HG02885 (cell line): ENCODE measurements at regions not wholly inside any gene's neighbourhood (a gene's known extent, or its start where the extent isn't known, plus 50 kb on each side); places are given as distances from the start of the nearest gene placed in this dataset.

Experiments used
- ATAC-seq: cut with Tn5 transposase; IDR thresholded peaks from one replicate; pipeline ENCODE4 v1.9.1; 2021; ENCODE audit warnings: mild to moderate bottlenecking; ENCODE audit not compliant: unreplicated experiment, poor library complexity

DNA sequence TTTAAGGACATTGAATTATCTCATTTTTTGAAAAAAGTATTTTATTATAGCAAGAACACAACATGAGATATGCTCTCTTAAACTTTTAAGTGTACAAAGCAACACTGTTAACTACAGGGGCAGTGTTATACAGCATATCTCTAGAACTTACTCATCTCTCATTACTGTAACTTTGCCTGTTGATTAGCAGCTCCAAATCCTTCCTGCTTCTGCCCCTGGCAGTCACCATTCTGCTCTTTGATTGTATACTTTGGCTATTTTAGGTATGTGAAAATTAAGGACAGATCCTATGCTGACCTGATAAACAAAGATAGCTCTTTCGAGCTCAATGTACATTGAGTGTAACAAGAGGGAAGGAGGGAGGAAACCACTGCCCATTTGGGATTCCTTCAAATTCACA is 1349.8 kb upstream of the GJE1 start:
- ATAC-seq = no peak

DNA sequence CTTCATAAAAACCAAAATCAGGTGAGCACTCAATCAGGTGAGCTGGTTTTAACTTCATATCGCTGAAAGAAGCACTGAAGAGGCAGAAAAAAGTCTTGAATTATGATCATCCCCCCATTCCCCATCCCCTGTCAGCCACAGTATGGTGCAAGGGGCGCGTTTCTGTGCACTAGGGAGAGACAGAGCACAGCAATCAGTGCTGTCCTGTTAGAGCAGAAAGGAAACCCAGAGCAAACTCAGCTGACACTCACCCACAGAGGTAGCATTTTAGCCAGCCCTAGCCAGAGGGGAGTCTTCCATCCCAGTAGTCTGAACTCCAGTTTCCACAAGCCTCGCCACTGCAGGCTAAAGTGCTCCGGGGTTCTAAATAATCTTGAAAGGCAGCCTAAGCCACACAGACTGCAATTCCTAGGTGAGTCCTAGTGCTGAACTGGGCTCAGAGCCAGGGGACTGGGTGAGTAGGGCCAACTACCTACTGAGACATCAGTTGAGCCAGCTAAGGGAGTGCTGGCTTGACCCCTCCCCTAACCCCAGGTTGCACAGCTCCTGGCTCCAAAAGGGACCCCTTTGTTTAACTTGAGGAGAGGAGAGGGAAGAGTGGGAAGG is 1352.6 kb upstream of the GJE1 start:
- no peak for ATAC-seq

DNA sequence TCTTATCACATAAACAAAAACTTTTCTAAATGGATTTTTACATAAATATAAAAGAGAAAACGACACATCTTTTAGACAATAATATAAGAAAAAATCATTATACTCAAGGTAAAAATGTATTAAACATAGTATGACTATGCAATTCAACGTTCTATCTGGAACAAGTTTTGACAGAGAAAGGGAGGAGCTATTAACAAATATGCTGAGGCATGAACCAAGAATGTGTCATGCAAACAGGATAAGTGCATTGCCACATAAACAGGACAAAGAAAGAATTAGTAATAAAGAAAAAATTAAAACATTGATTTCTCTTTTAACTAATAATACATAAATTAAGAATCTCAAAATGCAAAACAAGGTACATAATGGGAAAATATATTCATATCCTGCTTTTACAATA is 1353.4 kb upstream of the GJE1 start:
- ATAC-seq = no peak

DNA sequence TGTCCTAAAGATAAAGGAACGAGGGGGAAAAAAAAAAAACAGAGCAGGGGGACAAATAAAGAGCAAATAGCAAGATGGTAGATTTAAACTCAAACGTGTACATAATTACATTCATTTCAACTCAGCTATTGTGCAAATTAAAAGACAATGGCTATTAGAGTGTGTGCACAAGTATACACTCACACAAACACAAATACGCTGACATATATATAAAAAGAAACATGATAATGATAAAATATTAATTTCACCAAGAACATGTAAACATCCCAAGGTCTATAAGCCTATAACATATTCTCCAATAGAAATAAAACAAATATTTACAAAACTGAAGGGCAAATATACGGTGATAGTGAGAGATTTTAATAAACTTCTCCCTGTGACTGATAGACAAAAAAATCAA is 1354.9 kb upstream of the GJE1 start:
- ATAC-seq = no peak

DNA sequence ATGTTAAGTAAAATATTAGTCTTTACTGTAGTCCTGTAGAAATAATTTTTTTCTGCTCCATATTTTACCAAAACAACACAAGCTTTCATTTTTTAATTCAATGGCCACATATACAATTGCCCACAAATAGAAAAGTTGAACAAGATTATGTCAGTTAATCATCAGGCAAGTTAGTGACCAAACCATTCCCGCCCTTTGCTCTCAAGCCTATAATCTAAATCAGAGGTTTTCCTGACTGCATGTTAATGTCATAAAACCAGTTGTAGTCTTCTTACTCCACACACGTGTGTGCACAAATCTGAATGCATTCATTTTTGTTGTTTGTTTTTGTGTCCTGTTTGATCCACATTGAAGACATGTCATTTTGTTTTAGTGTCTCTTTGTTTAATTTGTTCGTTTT is 1357.7 kb upstream of the GJE1 start:
- no peak for ATAC-seq

DNA sequence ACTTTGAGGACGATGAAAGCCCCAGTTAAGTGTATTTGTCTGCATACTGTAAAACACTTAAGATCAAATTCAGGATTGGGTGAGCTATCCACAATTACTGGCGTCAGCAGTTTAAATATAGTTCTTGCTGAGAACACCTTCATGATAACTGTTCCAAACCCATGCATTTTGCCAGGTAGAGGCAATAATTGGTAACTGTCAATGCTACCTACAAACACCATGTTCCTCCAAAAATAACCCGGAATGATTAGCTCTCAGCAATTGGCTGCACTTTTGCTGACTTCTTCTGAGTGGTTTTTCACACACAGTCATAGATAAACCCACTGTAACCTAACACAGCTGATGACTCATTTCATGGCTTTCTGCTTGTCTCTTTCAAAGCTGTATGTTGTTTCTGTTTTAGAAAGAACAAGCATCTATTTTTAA is 1358.6 kb upstream of the GJE1 start:
- ATAC-seq = peak; percentile 100

DNA sequence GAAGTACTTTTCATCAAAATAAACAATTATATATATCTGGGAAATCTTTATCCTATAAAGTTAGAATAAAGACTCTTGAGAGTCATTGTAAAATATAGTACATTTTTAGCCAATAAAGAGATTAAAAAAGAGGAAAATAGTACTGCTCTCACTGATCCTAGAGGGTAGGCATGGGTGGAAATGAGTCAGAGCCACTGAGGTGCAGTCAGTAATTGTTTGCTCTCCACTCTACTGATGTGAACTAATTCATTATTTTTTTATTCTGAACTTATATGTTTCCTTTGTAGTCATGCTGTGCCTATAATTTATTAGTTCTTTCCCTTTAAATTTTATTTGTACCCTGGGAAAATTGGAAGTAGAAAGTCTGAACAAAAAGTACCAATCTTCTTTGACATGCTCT is 1359.4 kb upstream of the GJE1 start:
- no peak for ATAC-seq

DNA sequence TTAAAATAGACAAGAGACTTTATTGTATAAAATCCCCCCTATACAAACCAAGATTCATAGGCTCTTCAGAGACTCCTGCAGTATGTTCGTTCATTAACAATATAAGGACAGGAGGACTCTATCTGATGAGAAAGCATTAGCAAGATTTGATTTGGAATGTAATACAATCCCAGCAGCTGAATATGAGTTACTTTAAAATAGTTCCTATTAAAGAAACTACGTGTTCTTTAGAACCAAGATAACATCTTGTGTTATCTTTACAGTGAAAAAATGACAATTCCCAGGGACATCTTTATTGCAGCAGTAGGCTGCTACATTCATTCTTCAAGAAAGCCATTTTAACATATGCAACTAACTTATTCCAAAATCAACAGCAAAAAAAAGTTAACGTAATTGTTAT is 1360.1 kb upstream of the GJE1 start:
- ATAC-seq = no peak

DNA sequence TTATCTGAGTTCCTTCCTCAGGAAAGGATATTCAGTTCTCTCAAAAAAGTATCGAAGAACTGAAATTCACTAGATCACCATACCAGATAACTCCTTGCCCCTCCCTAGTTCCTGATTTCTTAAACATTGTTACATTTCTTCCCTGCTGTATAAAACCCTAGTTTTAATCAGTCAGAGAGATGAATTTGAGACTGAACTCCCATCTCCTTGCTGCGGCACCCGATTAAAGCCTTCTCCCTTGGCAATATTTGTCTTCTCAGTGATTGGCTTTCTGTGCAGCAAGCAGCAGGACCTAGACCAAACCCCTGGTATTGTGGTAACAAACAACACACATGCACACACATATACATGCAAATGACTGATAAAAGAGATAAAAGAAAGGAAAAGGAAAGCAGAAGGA is 1364.6 kb upstream of the GJE1 start:
- no peak for ATAC-seq

DNA sequence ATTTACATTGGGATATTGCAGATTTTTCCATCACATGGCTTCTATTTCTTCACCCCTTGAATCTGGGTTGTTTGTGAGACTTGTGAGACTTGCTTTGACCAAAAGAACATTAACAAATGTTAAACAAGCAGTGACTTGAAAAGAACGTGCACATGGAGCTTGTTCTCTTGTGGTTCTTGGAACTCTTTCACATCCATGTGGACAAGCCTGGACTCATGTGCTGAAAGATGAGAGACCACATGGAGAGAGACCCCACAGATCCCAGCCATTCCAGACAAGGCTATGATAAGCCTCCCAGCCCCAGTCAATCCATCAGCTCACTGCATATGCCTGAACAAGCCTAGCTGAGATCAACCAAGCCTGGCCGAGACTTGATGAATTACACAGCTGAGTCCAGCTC is 1365.7 kb upstream of the GJE1 start:
- ATAC-seq = no peak

DNA sequence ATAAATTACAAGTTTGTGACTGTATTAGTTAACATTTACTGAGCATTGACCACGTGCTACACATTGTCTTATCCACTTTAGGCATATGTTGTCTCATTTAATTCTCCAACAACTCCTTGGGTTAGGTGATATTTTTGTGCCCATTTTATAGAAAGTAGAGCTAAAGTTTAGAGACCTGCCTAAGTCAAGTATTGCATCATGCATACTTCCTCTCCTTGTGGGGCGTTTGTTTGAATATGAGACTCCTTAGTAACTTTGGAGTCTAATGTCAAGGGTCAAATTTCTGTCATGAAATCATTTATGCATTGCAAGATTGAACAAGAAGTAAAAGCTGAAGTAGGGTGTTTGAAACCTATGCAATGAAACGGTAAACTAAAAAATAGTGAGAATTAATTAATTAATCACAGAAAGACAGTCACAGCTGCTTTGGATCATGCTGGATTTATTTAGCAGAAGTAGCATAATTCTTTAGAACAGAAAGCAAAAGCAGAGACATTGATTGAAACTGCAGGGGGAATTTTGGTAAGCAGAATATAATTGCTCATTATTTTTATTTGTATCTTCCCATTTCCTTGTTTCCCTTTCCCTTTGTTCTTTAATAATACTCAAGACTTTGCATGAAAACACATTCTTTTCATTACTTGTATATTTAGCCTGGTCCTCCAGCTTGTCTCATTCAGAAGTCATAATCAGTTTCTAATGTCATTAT is 1374.4 kb upstream of the GJE1 start:
- no peak for ATAC-seq

DNA sequence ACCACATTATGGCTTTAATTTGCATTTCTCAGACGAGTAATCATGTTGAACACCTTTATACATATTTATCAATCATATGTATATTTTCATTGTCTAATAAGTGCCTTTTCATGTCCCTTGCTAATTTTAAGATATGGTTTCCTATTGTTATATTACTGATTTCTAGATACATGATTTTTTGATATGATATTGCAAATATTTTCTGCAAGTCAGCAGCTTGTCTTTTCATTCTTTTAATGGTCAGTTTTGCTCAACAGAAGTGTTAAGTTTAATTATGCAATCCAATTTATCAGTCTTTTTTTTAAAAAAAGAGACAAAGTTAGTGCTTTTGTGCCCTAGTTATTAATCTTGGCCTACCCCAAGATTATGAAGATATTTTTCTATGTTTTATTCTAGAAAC is 1377.8 kb upstream of the CITED2 start:
- ATAC-seq = no peak

DNA sequence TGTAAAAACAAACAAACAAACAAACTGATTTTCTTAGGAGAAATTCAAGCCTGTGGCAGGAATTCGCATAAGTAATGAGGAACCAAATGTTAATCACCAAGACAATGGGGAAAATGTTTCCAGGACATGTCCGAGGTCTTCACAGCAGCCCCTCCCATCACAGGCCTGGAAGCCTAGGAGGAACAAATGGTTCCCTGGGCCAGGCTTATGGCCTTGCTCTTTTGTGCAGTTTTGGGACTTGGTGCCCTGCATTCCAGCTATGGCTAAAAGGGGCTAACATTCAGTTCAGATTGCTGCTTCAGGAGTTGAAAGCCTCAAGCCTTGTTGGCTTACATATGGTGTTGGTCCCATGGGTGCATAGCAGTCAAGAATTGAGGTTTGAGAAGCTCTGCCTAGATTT is 1372.7 kb upstream of the CITED2 start:
- ATAC-seq = no peak

DNA sequence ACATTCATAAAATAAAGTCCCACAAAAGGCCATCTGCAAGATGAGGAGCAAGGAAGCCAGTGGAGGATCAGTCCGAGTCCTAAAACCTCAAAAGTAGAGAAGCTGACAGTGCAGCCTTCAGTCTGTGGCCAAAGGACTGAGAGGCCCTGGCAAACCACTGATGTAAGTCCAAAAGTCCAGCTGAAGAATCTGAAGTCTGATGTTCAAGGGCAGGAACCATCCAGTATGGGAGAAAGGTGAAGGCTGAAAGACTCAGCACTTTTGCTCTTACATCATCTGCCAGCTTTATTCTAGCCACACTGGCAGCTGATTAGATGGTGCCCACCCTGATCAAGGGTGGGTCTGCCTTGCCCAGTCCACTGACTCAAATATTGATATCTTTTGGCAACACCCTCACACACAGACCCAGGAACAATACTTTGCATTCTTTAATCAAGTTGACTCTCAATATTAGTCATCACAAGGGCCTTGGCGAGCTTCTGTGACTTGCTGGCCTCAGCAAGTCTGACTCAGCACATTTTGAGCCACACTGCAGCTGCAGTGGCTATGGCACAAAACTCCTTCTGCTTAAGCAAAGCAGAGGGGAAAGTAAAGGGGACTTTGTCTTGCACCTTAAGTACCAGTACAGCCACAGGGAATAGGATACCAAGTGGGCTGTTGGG is 1370.3 kb upstream of the CITED2 start:
- peak; percentile 91 for ATAC-seq

DNA sequence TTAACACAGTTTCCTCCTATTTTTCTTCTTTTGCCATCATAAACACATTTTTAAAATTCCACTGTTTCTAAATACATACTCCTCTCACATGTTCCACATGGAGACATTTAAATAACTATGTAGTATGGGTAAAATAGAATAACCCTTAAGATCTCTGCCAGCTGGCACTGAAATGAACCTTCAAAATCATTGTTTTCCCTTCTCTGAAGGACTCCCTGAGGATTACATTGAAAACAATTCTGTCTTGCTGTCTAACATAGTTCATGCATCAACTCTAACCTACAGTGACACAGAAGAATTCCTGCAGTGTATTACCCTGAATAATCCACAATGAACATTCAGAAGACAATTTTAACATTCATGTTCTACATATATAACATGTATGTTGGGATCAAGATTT is 1361.8 kb upstream of the CITED2 start:
- ATAC-seq = no peak

DNA sequence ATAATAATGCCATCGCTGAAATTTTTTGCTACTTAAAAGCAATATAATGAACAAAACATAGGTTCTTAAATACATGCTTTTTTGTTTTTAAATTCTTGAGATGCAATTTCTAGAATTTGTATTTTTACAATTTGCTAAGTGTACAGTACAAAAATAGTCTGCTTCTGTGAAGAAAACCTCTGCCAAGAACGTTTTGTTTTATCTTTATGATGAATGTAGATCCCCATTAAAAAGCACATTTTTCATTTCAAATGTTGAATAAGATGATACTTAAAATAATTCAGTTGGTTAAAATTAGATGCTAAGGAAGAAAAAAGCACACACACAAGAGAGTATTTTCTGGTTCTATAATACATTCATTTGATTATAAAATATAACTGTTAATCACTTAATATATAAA is 1358.5 kb upstream of the CITED2 start:
- ATAC-seq = no peak

DNA sequence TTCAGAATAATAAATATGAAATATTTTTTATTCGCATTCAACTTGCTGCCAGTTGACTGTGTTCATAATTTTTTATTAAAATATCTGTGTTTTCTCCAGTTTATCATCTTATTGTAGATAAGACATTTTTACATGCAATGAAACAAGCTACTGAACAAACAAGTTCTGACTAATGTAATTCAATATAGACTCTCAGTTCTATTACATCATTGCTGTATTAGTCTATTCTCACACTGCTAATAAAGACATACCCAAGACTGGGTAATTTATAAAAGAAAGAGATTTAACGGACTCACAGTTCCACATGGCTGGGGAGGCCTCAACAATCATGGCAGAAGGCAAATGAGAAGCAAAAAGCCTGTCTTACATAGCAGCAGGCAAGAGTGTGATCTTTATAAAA is 1357.7 kb upstream of the CITED2 start:
- ATAC-seq = no peak

DNA sequence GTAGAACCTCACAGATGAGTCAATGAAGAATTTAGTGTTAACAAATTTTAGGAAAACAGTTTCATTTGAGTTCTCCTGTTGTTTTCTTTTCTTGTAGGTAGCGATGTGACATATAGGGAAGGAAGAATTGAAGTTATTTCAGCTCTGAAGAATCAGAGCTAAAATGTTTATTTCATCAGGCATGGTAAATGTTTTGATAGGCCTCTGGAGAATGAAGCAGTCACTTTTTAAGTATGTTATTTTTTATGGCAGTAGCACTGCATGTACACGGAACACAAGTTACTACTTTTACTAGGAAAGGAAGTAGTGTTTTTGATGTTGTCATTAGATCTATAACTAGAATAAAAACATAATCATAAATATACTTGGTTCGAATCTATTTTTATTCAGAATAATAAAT is 1357.3 kb upstream of the CITED2 start:
- ATAC-seq = no peak

DNA sequence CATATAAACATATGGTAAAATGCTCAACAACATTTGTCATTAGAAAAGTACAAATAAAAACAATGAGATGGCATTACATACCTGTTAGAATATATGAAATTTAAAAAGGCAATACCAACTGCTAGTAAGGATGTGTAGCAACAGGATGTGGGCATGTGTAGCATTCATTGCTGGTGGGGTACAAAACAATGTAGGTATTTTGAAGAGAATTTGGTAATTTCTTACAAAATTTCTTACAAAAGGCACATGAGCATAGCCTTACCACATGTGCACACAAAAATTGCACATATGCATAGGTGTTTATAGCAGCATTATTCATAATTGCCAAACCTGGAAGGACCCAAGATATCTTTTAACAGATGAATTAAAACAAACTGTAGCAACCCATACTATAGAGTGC is 1355.1 kb upstream of the CITED2 start:
- no peak for ATAC-seq

DNA sequence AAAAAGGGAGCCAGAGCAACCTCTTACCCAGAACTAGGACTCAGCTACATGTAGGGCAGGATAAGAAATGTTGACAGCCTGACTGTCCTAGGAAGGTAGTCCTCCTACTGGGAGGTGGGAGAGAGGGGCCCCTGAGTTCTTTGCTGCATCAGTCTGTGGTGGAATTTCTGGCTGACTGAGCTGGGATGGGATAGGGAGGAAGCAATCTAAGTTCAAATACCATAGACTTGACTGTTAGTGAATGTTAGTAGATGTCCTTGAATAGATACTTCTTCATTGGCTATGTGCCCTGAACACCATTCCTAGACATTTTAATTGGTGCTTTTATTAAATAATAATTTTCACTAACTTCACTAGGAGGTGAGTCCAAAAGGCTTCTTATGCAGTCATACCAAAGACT is 1343.6 kb upstream of the CITED2 start:
- ATAC-seq = no peak

DNA sequence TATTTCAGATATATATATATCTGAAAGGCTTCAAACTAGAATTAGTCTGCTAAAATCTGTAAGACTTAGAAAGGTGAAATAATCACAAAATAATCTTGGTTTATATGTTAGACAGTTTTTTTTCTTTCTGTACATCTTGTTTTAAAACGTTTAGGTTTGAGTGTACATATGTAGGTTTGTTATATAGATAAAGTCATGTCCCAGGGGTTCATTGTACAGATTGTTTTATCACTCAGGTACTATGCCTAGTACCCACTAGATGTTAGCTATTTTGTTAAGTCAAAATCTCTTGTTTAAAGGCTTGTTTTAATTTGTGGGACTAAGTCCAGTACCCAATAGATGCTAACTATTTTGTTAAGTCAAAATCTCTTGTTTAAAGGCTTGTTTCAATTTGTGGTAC is 1339.0 kb upstream of the CITED2 start:
- no peak for ATAC-seq
